Uterus (tissue), 2 donors: ENCODE measurements at regions not wholly inside any gene's neighbourhood (a gene's known extent, or its start where the extent isn't known, plus 50 kb on each side); places are given as distances from the start of the nearest gene placed in this dataset.

Experiments
- CTCF ChIP-seq, 4 experiments: fragments of 200-600 bp in 2 of 4; fragments of 450-650 bp in 2 of 4; sonication (generic) in 2 of 4; IDR thresholded peaks; one replicate each; pipeline ENCODE4 v1.5.1; 2016 to 2019; ENCODE audit warnings: antibody characterized with exemption in 4 of 4, mild to moderate bottlenecking in 2 of 4, moderate library complexity in 1 of 4
- POLR2A ChIP-seq, 2 donors: fragments of 450-650 bp; IDR thresholded peaks; one replicate each; pipeline ENCODE4 v1.6.1; 2016; ENCODE audit warnings: antibody characterized with exemption in 2 of 2, mild to moderate bottlenecking in 1 of 2, moderate library complexity in 1 of 2

- TF ChIP-seq CTCF (IDR thresholded peaks at IDR 0.05) (no peak), POLR2A (IDR thresholded peaks at IDR 0.05) (no peak)
These were observed 304.3 kb upstream of the ARRDC3 start for GRCh38 chr5:91687430-91687829.
